Body of pancreas (tissue), 4 donors: ENCODE measurements at regions not wholly inside any gene's neighbourhood (a gene's known extent, or its start where the extent isn't known, plus 50 kb on each side); places are given as distances from the start of the nearest gene placed in this dataset.
A peak's percentile ranks its signal among the peaks of the same experiment; 100 is the strongest.

Experiments
- ATAC-seq: fragments of 150-250 bp; one replicate; pipeline ENCODE4 v1.9.1; 2016
- DNase-seq, 4 donors: peaks; one replicate each; pipeline ENCODE4 v3.0.0-alpha.2; 2019
- H3K27ac ChIP-seq, 4 donors: fragments of 200-600 bp; sonication (generic); 1 replicate in 3 of 4; 2 replicates in 1 of 4; pipeline versions ENCODE4 v1.5.1 to v1.6.1; 2016 to 2019; ENCODE audit warnings: mild to moderate bottlenecking in 1 of 4, mixed read lengths in 1 of 4, moderate library complexity in 1 of 4
- H3K27me3 ChIP-seq, 2 donors: fragments of 200-600 bp; sonication (generic); one replicate each; pipeline ENCODE4 v1.6.0; 2016; ENCODE audit warnings: mild to moderate bottlenecking in 1 of 2
- H3K36me3 ChIP-seq, 2 donors: fragments of 200-600 bp; sonication (generic); replicated peaks in 1 of 2; 2 replicates each; pipeline ENCODE4 v1.5.1; 2016; ENCODE audit warnings: low read depth in 2 of 2; ENCODE audit not compliant: insufficient read depth in 1 of 2
- H3K4me1 ChIP-seq: fragments of 200-600 bp; sonication (generic); one replicate; pipeline ENCODE4 v1.6.0; 2016
- H3K4me3 ChIP-seq, 2 donors: fragments of 200-600 bp; sonication (generic); 1 replicate in 1 of 2; 2 replicates in 1 of 2; pipeline ENCODE4 v1.5.1; 2016 to 2019
- H3K9me3 ChIP-seq, 3 donors: fragments of 200-600 bp; sonication (generic); 1 replicate in 2 of 3; 2 replicates in 1 of 3; pipeline ENCODE4 v1.5.1; 2016
- CTCF ChIP-seq, 7 experiments: fragments of 450-650 bp in 4 of 7; fragments of 200-600 bp in 3 of 7; sonication (generic) in 3 of 7; IDR thresholded peaks; one replicate each; pipeline ENCODE4 v1.5.1; 2016 to 2019; ENCODE audit warnings: antibody characterized with exemption in 7 of 7
- POLR2A ChIP-seq, 3 donors: fragments of 450-650 bp; IDR thresholded peaks; one replicate each; pipeline ENCODE4 v1.6.1; 2016; ENCODE audit warnings: antibody characterized with exemption in 3 of 3, mild to moderate bottlenecking in 2 of 3
- WGBS, 2 donors: methylation state at CpG; one replicate each; pipeline ENCODE4 v1.1.5; 2017; 5-methylcytosine and 5-hydroxymethylcytosine counted together
- intact Hi-C: fragments of 100-400 bp; cut with DNase I; formaldehyde crosslinking; loops from one replicate; pipeline ENCODE4 v1.15.1; 2023

GRCh38 chr3:178233371-178234071, 302.7 kb upstream of the KCNMB2 start:
- intact Hi-C loops, result no loop called here

DNA sequence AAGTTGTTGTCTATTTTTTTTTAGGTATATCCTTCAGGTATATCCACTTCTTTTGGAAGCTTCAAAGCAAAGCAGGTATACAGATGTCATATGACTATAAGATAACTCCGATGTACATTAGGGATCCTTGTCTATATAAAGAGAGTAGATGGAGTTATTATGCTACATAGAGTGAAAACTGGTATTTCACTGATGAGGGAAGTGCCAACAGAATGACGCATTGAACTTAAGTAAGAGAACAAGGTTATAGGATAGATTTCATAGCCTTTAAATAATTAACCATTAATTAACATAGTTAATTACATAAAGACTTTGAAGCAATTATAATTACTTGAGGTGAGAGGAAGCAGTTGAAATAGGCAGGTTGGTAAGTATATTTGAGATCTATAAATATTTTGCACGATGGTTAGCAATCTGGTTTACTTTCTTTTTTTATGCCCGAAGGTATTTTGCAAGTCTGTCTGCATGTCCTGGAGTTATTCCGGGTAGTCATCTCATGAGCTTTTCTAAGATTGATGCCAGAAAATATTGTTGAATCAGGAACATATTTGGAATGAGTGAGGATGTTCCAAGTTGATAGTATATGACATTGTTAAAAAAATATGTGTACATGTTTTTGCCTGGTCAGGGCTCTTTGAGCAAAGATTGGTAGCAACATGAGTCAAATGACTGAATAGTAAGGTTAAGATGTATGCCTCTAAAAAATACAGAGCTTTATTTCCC, 299.5 kb upstream of the KCNMB2 start:
- 73 to 87% methylated on average over 5 of the region's 5 CpGs for WGBS, 2 donors
- no peaks in the 10 kb centered on the region for H3K9me3 ChIP-seq
- TF ChIP-seq POLR2A (IDR thresholded peaks at IDR 0.05) (no peak), CTCF (IDR thresholded peaks at IDR 0.05) (no peak)
- H3K27me3 ChIP-seq, result no peaks in the 10 kb centered on the region
- no peaks in the 10 kb centered on the region for H3K36me3 ChIP-seq
- no peak overlapping the region for H3K4me3 ChIP-seq
- DNase-seq, result no peak
- H3K4me1 ChIP-seq, result no peaks in the 10 kb centered on the region
- no peak for ATAC-seq
- no peak overlapping the region for H3K27ac ChIP-seq
- intact Hi-C loops, result no loop called here

More at GRCh38 chr3:178233371-178234071, 302.7 kb upstream of the KCNMB2 start:
- no peaks in the 10 kb centered on the region for H3K4me1 ChIP-seq
- H3K9me3 ChIP-seq, result no peaks in the 10 kb centered on the region
- H3K27ac ChIP-seq, result no peak overlapping the region
- no peak for TF ChIP-seq POLR2A (IDR thresholded peaks at IDR 0.05)
- TF ChIP-seq CTCF (IDR thresholded peaks at IDR 0.05), result no peak
- no peaks in the 10 kb centered on the region for H3K27me3 ChIP-seq
- no peaks in the 10 kb centered on the region for H3K36me3 ChIP-seq
- 95 to 96% methylated on average over 5 of the region's 5 CpGs for WGBS, 2 donors
- H3K4me3 ChIP-seq, result no peak overlapping the region
- no peak for DNase-seq
- no peak for ATAC-seq

- intact Hi-C loops, result no loop called here
- Histone ChIP-seq H3K27me3 (no peaks in the 10 kb centered on the region), H3K4me3 (no peak overlapping the region), H3K36me3 (no peaks in the 10 kb centered on the region), H3K9me3 (no peaks in the 10 kb centered on the region), H3K27ac (no peak overlapping the region), H3K4me1 (no peaks in the 10 kb centered on the region)
- DNase-seq (no peak), ATAC-seq (no peak)
- no peak for TF ChIP-seq CTCF (IDR thresholded peaks at IDR 0.05)
- no peak for TF ChIP-seq POLR2A (IDR thresholded peaks at IDR 0.05)
Measured at GRCh38 chr3:178238179-178238578, 298.1 kb upstream of the KCNMB2 start.

- H3K27me3 ChIP-seq, result no peaks in the 10 kb centered on the region
- DNase-seq, result no peak
- intact Hi-C loops, result no loop called here
Measured at GRCh38 chr3:178244733-178245709, 291.2 kb upstream of the KCNMB2 start.

More at GRCh38 chr3:178244733-178245709, 291.2 kb upstream of the KCNMB2 start:
- H3K9me3 ChIP-seq, result no peaks in the 10 kb centered on the region
- WGBS, 2 donors, result 53 to 57% methylated on average over 11 of the region's 11 CpGs
- H3K4me1 ChIP-seq, result no peaks in the 10 kb centered on the region
- H3K27ac ChIP-seq, result no peak overlapping the region
- peak; percentile 18 for ATAC-seq
- no peaks in the 10 kb centered on the region for H3K36me3 ChIP-seq
- H3K4me3 ChIP-seq, result no peak overlapping the region
- TF ChIP-seq CTCF (IDR thresholded peaks at IDR 0.05), result no peak
- no peak for TF ChIP-seq POLR2A (IDR thresholded peaks at IDR 0.05)
